ENCODE measurements at regions not wholly inside any gene's neighbourhood (a gene's known extent, or its start where the extent isn't known, plus 50 kb on each side); places are given as distances from the start of the nearest gene placed in this dataset.
"Not testable (repeated sequence)": the region's sequence is repeated elsewhere in the genome, so short reads cannot be mapped to it uniquely, and the experiment has no call there.

- no peak for DNase-seq (ENCODE audit: extremely low read depth, low read depth)
- no peak for TF ChIP-seq CTCF (IDR thresholded peaks at IDR 0.05; ENCODE audit: low read depth, low read length, missing control alignments)
- H3K4me3 ChIP-seq (replicated peaks; ENCODE audit: low read depth, low read length), result no peak overlapping the region
Observed at GRCh38 chr18:46236156-46236555, 132.0 kb downstream of the HAUS1 start.

GRCh38 chr18:46237891-46238290, 133.7 kb downstream of the HAUS1 start:
- no peak for TF ChIP-seq CTCF (IDR thresholded peaks at IDR 0.05; ENCODE audit: low read depth, low read length, missing control alignments)
- no peak for DNase-seq (ENCODE audit: extremely low read depth, low read depth)
- no peak overlapping the region for H3K4me3 ChIP-seq (replicated peaks; ENCODE audit: low read depth, low read length)

GRCh38 chr18:46239549-46239948, 135.4 kb downstream of the HAUS1 start:
- no peak for DNase-seq (ENCODE audit: extremely low read depth, low read depth)
- no peak overlapping the region for H3K4me3 ChIP-seq (replicated peaks; ENCODE audit: low read depth, low read length)
- no peak for TF ChIP-seq CTCF (IDR thresholded peaks at IDR 0.05; ENCODE audit: low read depth, low read length, missing control alignments)

GRCh38 chr18:46239998-46240397, 135.8 kb downstream of the HAUS1 start:
- no peak for TF ChIP-seq CTCF (IDR thresholded peaks at IDR 0.05; ENCODE audit: low read depth, low read length, missing control alignments)
- H3K4me3 ChIP-seq (replicated peaks; ENCODE audit: low read depth, low read length), result no peak overlapping the region
- DNase-seq (ENCODE audit: extremely low read depth, low read depth), result no peak

- H3K4me3 ChIP-seq (replicated peaks; ENCODE audit: low read depth, low read length); DNase-seq (ENCODE audit: extremely low read depth, low read depth): not testable (repeated sequence)
Observed at GRCh38 chr18:46241393-46241792, 137.2 kb downstream of the HAUS1 start.

GRCh38 chr18:46242183-46242582, 138.0 kb downstream of the HAUS1 start:
- DNase-seq (ENCODE audit: extremely low read depth, low read depth), result no peak
- TF ChIP-seq CTCF (IDR thresholded peaks at IDR 0.05; ENCODE audit: low read depth, low read length, missing control alignments), result no peak
- H3K4me3 ChIP-seq (replicated peaks; ENCODE audit: low read depth, low read length), result no peak overlapping the region

GRCh38 chr18:46243095-46243494, 138.9 kb downstream of the HAUS1 start:
- no peak for TF ChIP-seq CTCF (IDR thresholded peaks at IDR 0.05; ENCODE audit: low read depth, low read length, missing control alignments)
- DNase-seq (ENCODE audit: extremely low read depth, low read depth), result no peak
- H3K4me3 ChIP-seq (replicated peaks; ENCODE audit: low read depth, low read length), result no peak overlapping the region
